GM19468 (cell line): ENCODE measurements at regions not wholly inside any gene's neighbourhood (a gene's known extent, or its start where the extent isn't known, plus 50 kb on each side); places are given as distances from the start of the nearest gene placed in this dataset.
"Not testable (repeated sequence)": the region's sequence is repeated elsewhere in the genome, so short reads cannot be mapped to it uniquely, and the experiment has no call there.

Experiments
- ATAC-seq: cut with Tn5 transposase; IDR thresholded peaks from one replicate; pipeline ENCODE4 v1.9.1; 2021; ENCODE audit warnings: mild to moderate bottlenecking, moderate library complexity, moderate number of reproducible peaks; ENCODE audit not compliant: unreplicated experiment; ENCODE audit errors: extremely low read depth

- ATAC-seq = no peak
Observed at GRCh38 chr17:71638668-71639067, 482.2 kb upstream of the SOX9 start.

GRCh38 chr17:71639865-71640264, 481.0 kb upstream of the SOX9 start:
- ATAC-seq = no peak

- ATAC-seq = not testable (repeated sequence)
Observed at GRCh38 chr17:71646890-71647289, 473.9 kb upstream of the SOX9 start.

- not testable (repeated sequence) for ATAC-seq
Observed at GRCh38 chr17:71648342-71648741, 472.5 kb upstream of the SOX9 start.

- no peak for ATAC-seq
Observed at GRCh38 chr17:71649941-71650350, 470.9 kb upstream of the SOX9 start.

GRCh38 chr17:71655542-71655941, 465.3 kb upstream of the SOX9 start:
- ATAC-seq = no peak

GRCh38 chr17:71656964-71657858, 463.6 kb upstream of the SOX9 start:
- ATAC-seq = no peak

- ATAC-seq = no peak
Observed at GRCh38 chr17:71658996-71659395, 461.8 kb upstream of the SOX9 start.

- ATAC-seq = no peak
Observed at GRCh38 chr17:71664861-71665260, 456.0 kb upstream of the SOX9 start.

- ATAC-seq = no peak
Observed at GRCh38 chr17:71666047-71666446, 454.8 kb upstream of the SOX9 start.

- ATAC-seq = no peak
Observed at GRCh38 chr17:71667661-71668060, 453.2 kb upstream of the SOX9 start.

GRCh38 chr17:71668807-71669206, 452.0 kb upstream of the SOX9 start:
- ATAC-seq = no peak

GRCh38 chr17:71677439-71677838, 443.4 kb upstream of the SOX9 start:
- no peak for ATAC-seq

- no peak for ATAC-seq
Observed at GRCh38 chr17:71679832-71680231, 441.0 kb upstream of the SOX9 start.

- no peak for ATAC-seq
Observed at GRCh38 chr17:71681427-71682173, 439.2 kb upstream of the SOX9 start.

- no peak for ATAC-seq
Observed at GRCh38 chr17:71682174-71682494, 438.7 kb upstream of the SOX9 start.

GRCh38 chr17:71689782-71690181, 431.0 kb upstream of the SOX9 start:
- no peak for ATAC-seq

- no peak for ATAC-seq
Observed at GRCh38 chr17:71699907-71700306, 420.9 kb upstream of the SOX9 start.

- no peak for ATAC-seq
Observed at GRCh38 chr17:71703701-71704100, 417.1 kb upstream of the SOX9 start.

GRCh38 chr17:71709271-71709890, 411.4 kb upstream of the SOX9 start:
- ATAC-seq = no peak

GRCh38 chr17:71709946-71710345, 410.9 kb upstream of the SOX9 start:
- no peak for ATAC-seq
